ENCODE measurements at regions not wholly inside any gene's neighbourhood (a gene's known extent, or its start where the extent isn't known, plus 50 kb on each side); places are given as distances from the start of the nearest gene placed in this dataset.
"Not testable (repeated sequence)": the region's sequence is repeated elsewhere in the genome, so short reads cannot be mapped to it uniquely, and the experiment has no call there.

DNA sequence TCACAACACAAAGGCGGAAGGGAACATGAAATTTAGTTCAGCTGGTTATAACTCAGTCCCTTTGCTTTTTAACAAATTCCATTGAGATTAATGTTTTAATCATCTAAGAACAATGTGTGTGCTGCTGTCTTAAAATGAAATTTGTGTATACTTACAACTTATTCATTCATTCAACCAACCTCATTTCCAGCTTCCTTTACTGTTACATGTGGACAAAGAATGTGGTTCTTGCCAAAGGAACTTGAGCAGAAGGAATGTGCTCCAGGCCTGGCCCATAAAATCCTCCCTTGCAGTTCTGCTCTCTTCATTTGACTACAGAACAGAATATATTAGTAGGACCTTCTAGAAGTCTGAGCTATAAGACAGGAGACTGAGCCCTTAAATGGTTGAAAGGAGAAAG is 176.8 kb upstream of the GLRA2 start:
- no peak overlapping the region for H3K27ac ChIP-seq
- TF ChIP-seq CTCF (conservative IDR thresholded peaks at IDR 0.05): no peak

GRCh38 chrX:14351611-14352303 is 177.6 kb upstream of the GLRA2 start:
- no peak overlapping the region for H3K27ac ChIP-seq
- TF ChIP-seq CTCF (conservative IDR thresholded peaks at IDR 0.05): no peak

DNA sequence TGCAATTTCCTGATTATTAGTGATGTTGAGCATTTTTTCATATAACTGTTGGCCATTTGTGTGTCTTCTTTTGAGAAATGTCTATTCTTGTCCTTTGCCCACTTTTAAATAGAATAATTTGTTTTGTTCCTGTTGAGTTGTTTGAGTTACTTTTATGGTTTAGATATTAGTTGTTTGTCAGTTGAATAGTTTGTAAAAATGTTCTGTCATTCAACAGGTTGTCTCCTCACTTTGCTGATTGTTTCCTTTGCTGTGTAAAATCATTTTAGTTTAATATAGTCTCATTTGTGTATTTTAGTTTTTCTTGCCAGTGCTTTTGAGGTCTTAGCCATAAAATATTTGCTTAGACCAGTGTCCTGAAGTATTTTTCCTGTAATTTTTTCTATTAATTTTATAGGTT is 181.8 kb upstream of the GLRA2 start:
- H3K27ac ChIP-seq: no peak overlapping the region
- TF ChIP-seq CTCF (conservative IDR thresholded peaks at IDR 0.05): no peak

DNA sequence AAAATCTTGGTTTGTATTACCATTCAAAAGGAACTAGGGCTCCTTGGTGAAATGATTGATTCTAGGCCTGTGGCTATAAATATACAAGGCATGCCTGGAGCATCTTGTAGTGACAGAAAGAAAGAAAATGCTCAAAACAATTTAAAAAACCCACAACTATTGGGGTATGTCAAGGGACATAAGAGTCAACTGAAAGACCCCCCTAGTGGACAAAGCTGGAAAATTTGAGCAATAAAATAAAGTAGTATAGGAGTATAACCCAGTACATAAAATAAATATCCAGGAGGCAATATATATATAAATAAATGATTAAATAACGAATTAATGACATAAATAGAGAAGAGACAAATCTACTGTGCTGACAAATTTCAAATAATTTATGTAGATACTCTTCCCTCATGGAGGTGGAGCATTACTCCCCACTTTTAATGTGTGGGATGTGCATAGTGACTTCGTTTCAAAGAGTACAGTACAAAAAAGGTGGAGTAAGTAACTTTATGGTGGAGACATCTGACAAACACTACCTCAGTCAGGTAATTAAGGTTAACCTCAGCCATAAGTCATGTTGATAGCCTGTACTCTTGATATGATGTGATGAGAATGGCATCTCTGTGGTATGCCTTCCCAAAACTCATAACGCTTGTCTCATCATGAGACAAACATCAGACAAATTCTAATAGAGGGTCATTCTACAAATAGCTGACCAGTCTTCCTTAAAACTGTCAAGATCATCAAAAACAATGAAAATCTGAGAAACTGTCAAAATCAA is 185.0 kb upstream of the GLRA2 start:
- no peak for TF ChIP-seq CTCF (conservative IDR thresholded peaks at IDR 0.05)
- no peak overlapping the region for H3K27ac ChIP-seq

GRCh38 chrX:14309431-14309830 is 219.9 kb upstream of the GLRA2 start:
- no peak for TF ChIP-seq CTCF (conservative IDR thresholded peaks at IDR 0.05)
- H3K27ac ChIP-seq: no peak overlapping the region

DNA sequence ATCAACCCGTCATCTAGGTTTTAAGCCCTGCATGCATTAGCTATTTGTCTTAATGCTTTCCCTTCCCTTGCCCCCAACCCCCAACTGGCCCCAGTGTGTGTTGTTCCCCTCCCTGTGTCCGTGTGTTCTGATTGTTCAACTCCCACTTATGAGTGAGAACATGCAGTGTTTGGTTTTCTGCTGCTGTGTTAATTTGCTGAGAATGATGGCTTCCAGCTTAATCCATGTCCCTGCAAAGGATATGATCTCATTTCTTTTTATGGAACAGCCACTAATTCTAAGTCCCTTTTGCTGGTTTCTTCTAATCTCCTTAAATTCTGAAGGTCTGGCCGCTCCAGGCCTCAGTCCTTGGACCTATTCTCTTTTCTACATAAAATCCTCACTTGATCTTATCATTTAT is 220.4 kb upstream of the GLRA2 start:
- H3K27ac ChIP-seq: not testable (repeated sequence)

DNA sequence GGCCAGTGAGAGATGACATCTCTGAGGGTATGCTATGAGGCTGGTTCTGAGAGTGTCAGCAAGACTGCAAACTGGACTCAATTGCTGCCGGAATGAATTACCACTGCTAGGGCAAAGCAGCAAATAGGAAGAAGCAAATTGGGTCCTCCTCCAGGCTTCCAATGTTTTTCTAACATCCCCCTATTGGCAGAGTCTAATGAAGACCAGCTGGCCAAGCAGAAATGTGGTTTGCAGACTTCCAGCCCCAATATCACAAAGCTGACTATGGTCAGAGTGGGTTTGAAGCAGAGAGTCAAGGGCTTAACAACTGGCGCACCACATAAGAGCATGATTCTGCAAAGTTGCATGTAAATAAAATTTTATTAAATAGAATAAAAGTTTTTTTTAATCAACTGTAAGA is 225.4 kb upstream of the GLRA2 start:
- H3K27ac ChIP-seq: no peak overlapping the region
- TF ChIP-seq CTCF (conservative IDR thresholded peaks at IDR 0.05): no peak

DNA sequence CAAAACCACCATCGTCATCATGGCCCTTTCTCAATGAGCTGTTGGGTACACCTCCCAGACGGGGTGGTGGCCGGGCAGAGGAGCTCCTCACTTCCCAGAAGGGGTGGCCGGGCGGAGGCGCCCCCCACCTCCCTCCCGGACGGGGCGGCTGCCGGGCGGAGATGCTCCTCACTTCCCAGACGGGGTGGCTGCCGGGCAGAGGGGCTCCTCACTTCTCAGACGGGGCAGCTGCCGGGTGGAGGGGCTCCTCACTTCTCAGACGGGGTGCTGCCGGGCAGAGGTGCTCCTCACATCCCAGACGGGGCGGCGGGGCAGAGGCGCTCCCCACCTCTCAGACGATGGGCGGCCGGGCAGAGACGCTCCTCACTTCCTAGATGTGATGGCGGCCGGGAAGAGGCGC is 226.8 kb upstream of the GLRA2 start:
- not testable (repeated sequence) for H3K27ac ChIP-seq

Data from VCaP (cell line).